HL-60 (cell line): ENCODE measurements at regions not wholly inside any gene's neighbourhood (a gene's known extent, or its start where the extent isn't known, plus 50 kb on each side); places are given as distances from the start of the nearest gene placed in this dataset.

Source experiments
- DNase-seq, 2 experiments: peaks; one replicate each; pipeline ENCODE4 v3.0.0-alpha.2; 2010 to 2020; ENCODE audit warnings: low read depth in 1 of 2, low spot score in 1 of 2
- H3K27ac ChIP-seq: fragments of 250-450 bp; sonication (Bioruptor Pico); replicated peaks from 2 replicates; pipeline ENCODE4 v1.5.1; 2020; ENCODE audit warnings: mild to moderate bottlenecking, moderate library complexity
- H3K27me3 ChIP-seq: fragments of 250-450 bp; sonication (Bioruptor Pico); 2 replicates; pipeline ENCODE4 v1.5.1; 2021; ENCODE audit warnings: mild to moderate bottlenecking, moderate library complexity; ENCODE audit not compliant: insufficient read depth, poor library complexity, severe bottlenecking
- H3K4me3 ChIP-seq: replicated peaks from 2 replicates; pipeline ENCODE4 v1.5.1; 2011; ENCODE audit warnings: mild to moderate bottlenecking, control low read depth, low read length; ENCODE audit not compliant: insufficient read depth
- CTCF ChIP-seq: IDR thresholded peaks from one replicate; pipeline ENCODE4 v1.5.1; 2011; ENCODE audit warnings: low read length, control low read depth, inconsistent platforms; ENCODE audit not compliant: insufficient read depth
- GABPA ChIP-seq: IDR thresholded peaks from 2 replicates; pipeline ENCODE4 v1.6.1; 2012; ENCODE audit warnings: low read depth
- POLR2AphosphoS5 ChIP-seq: IDR thresholded peaks from 2 replicates; pipeline ENCODE4 v1.6.1; 2012; ENCODE audit warnings: low read depth
- REST ChIP-seq: IDR thresholded peaks from 2 replicates; pipeline ENCODE4 v1.6.1; 2012; ENCODE audit warnings: low read depth; ENCODE audit not compliant: insufficient replicate concordance
- SPI1 ChIP-seq: IDR thresholded peaks from 2 replicates; pipeline ENCODE4 v1.6.1; 2012; ENCODE audit warnings: low read depth, mild to moderate bottlenecking, borderline replicate concordance

GRCh38 chr4:16294455-16294854 is 68.2 kb upstream of the TAPT1 start:
- TF ChIP-seq POLR2AphosphoS5, result no peak
- no peak for TF ChIP-seq GABPA
- TF ChIP-seq CTCF, result no peak
- TF ChIP-seq REST, result no peak
- TF ChIP-seq SPI1, result no peak
- no peak overlapping the region for H3K4me3 ChIP-seq
- no peaks in the 10 kb centered on the region for H3K27me3 ChIP-seq
- DNase-seq, result no peak
- no peak overlapping the region for H3K27ac ChIP-seq

DNA sequence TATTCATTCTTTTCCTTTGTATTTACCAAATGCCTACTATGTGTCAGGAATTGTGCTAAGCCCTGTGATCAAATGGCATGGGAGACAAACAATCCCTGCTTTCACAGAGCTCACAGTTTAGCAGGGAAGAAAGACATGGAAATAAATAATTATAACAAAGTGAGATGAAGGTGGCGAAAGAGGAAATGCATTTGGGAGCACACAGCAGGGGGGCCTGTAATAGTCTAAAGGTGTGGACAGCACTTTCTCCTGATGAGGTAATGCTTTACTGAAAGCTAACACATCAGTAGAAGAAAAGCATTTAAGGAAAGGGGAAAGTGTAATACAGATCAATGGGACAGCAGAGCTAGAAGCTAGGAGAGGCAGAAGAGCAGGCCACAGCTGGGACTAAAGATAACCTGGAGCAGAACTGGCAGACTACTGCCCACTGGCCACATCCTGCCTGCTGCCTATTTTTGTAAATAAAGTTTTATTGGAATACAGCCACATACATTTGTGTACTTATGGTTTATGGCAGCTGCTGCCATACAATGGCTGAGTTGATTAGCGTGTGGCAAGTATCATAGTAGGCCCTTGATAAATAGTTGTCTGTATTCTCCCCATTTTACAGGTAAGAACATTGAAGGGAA is 67.1 kb upstream of the TAPT1 start:
- Histone ChIP-seq H3K27ac (no peak overlapping the region), H3K27me3 (no peaks in the 10 kb centered on the region), H3K4me3 (no peak overlapping the region)
- DNase-seq, result no peak
- no peak for TF ChIP-seq CTCF

DNA sequence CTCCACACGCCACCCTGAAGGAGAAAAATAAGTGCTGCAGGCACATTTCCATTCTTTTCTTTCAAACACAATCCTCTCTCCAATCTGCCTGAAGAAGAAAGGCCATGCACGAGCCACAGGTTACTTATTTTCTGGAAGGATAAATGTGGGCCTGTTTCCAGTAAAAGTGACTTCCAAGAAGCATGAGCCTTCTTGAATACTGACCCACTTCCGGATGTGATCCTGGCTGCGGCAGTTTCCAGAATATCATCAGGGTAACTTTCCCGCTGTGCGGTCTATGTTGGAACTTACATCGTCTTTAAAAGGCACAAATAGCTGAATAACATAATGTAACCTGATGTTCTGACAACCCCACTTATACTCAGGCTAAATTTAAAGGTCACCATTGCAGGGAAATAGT is 66.3 kb upstream of the TAPT1 start:
- Histone ChIP-seq H3K27ac (no peak overlapping the region), H3K4me3 (no peak overlapping the region), H3K27me3 (no peaks in the 10 kb centered on the region)
- TF ChIP-seq GABPA (no peak), POLR2AphosphoS5 (no peak), SPI1 (no peak), REST (no peak), CTCF (no peak)
- DNase-seq, result no peak
